ENCODE measurements at regions not wholly inside any gene's neighbourhood (a gene's known extent, or its start where the extent isn't known, plus 50 kb on each side); places are given as distances from the start of the nearest gene placed in this dataset.

GRCh38 chr10:60681103-60681502, 97.2 kb upstream of the CDK1 start:
- TF ChIP-seq CTCF (IDR thresholded peaks at IDR 0.05) (no peak), POLR2A (IDR thresholded peaks at IDR 0.05) (no peak)

All from heart left ventricle (tissue), 13 donors.